H9 (cell line): ENCODE measurements at regions not wholly inside any gene's neighbourhood (a gene's known extent, or its start where the extent isn't known, plus 50 kb on each side); places are given as distances from the start of the nearest gene placed in this dataset.

ENCODE experiments used
- DNase-seq: peaks from one replicate; pipeline ENCODE4 v3.0.0-alpha.2; 2017
- H2AFZ ChIP-seq: one replicate; pipeline ENCODE4 v1.6.1; 2013; ENCODE audit warnings: mild to moderate bottlenecking, low read length, control low read depth, moderate library complexity
- H2AK5ac ChIP-seq: 2 replicates; pipeline ENCODE4 v1.6.1; 2013; ENCODE audit warnings: low read length, control low read depth, mixed read lengths; ENCODE audit not compliant: insufficient read length
- H2BK120ac ChIP-seq: one replicate; pipeline ENCODE4 v1.6.1; 2013; ENCODE audit warnings: low read depth, mild to moderate bottlenecking, low read length, control low read depth, inconsistent platforms; ENCODE audit not compliant: poor library complexity, severe bottlenecking
- H2BK12ac ChIP-seq: 2 replicates; pipeline ENCODE4 v1.6.1; 2013; ENCODE audit warnings: low read length, control low read depth, mixed read lengths, low read depth; ENCODE audit not compliant: insufficient read length
- H2BK15ac ChIP-seq: 2 replicates; pipeline ENCODE4 v1.6.1; 2013; ENCODE audit warnings: low read depth, low read length, control low read depth
- H2BK20ac ChIP-seq: one replicate; pipeline ENCODE4 v1.6.1; 2013; ENCODE audit warnings: low read depth, mild to moderate bottlenecking, low read length, control low read depth, inconsistent platforms; ENCODE audit not compliant: poor library complexity, severe bottlenecking
- H2BK5ac ChIP-seq: 2 replicates; pipeline ENCODE4 v1.6.1; 2013; ENCODE audit warnings: low read length, control low read depth, mixed read lengths; ENCODE audit not compliant: insufficient read length
- H3K14ac ChIP-seq: 2 replicates; pipeline ENCODE4 v1.6.1; 2013; ENCODE audit warnings: low read length, control low read depth; ENCODE audit not compliant: insufficient read depth
- H3K18ac ChIP-seq: 2 replicates; pipeline ENCODE4 v1.6.1; 2013; ENCODE audit warnings: low read depth, mild to moderate bottlenecking, mixed read lengths, low read length, control low read depth; ENCODE audit not compliant: insufficient read length
- H3K23ac ChIP-seq: 2 replicates; pipeline ENCODE4 v1.6.1; 2013; ENCODE audit warnings: low read length, control low read depth, mixed read lengths, low read depth; ENCODE audit not compliant: insufficient read length
- H3K23me2 ChIP-seq: 2 replicates; pipeline ENCODE4 v1.6.1; 2013; ENCODE audit warnings: low read depth, mild to moderate bottlenecking, mixed read lengths, low read length, control low read depth; ENCODE audit not compliant: insufficient read length, poor library complexity, severe bottlenecking
- H3K27ac ChIP-seq: 2 replicates; pipeline ENCODE4 v1.5.1; 2013; ENCODE audit warnings: low read length, control low read depth, mixed read lengths, low read depth; ENCODE audit not compliant: insufficient read length
- H3K27me3 ChIP-seq: 2 replicates; pipeline ENCODE4 v1.6.1; 2013; ENCODE audit warnings: low read length, control low read depth, inconsistent platforms; ENCODE audit not compliant: insufficient read depth
- H3K4ac ChIP-seq: 2 replicates; pipeline ENCODE4 v1.6.1; 2013; ENCODE audit warnings: low read depth, mild to moderate bottlenecking, control low read depth, inconsistent platforms, low read length, moderate library complexity
- H3K4me1 ChIP-seq: 2 replicates; pipeline ENCODE4 v1.6.1; 2013; ENCODE audit warnings: low read length, control low read depth, inconsistent platforms; ENCODE audit not compliant: insufficient read depth
- H3K4me2 ChIP-seq: 2 replicates; pipeline ENCODE4 v1.6.1; 2013; ENCODE audit warnings: low read length, control low read depth, mixed read lengths; ENCODE audit not compliant: insufficient read length, insufficient read depth
- H3K56ac ChIP-seq: 2 replicates; pipeline ENCODE4 v1.6.1; 2013; ENCODE audit warnings: low read depth, mild to moderate bottlenecking, mixed read lengths, low read length, control low read depth; ENCODE audit not compliant: insufficient read length
- H3K79me1 ChIP-seq: 2 replicates; pipeline ENCODE4 v1.6.1; 2013; ENCODE audit warnings: low read depth, mild to moderate bottlenecking, moderate library complexity, low read length, control low read depth, inconsistent platforms; ENCODE audit not compliant: insufficient read depth, poor library complexity, severe bottlenecking
- H3K79me2 ChIP-seq: 2 replicates; pipeline ENCODE4 v1.6.1; 2013; ENCODE audit warnings: low read length, control low read depth, inconsistent platforms; ENCODE audit not compliant: insufficient read depth
- H3K9ac ChIP-seq: 2 replicates; pipeline ENCODE4 v1.6.1; 2013; ENCODE audit warnings: low read length, control low read depth, mixed read lengths; ENCODE audit not compliant: insufficient read length; ENCODE audit errors: extremely low read depth
- H3K9me3 ChIP-seq: one replicate; pipeline ENCODE4 v1.6.1; 2013; ENCODE audit warnings: low read depth, low read length, inconsistent platforms; ENCODE audit not compliant: control insufficient read depth
- H3T11ph ChIP-seq: one replicate; pipeline ENCODE4 v1.6.1; 2013; ENCODE audit warnings: mild to moderate bottlenecking, low read length, control low read depth, inconsistent platforms
- H4K20me1 ChIP-seq: one replicate; pipeline ENCODE4 v1.6.1; 2013; ENCODE audit not compliant: control insufficient read depth, insufficient read length, insufficient read depth
- H4K5ac ChIP-seq: 2 replicates; pipeline ENCODE4 v1.6.1; 2013; ENCODE audit warnings: low read depth, mild to moderate bottlenecking, mixed read lengths, low read length, control low read depth; ENCODE audit not compliant: insufficient read length
- H4K8ac ChIP-seq: replicated peaks from 2 replicates; pipeline ENCODE4 v1.6.1; 2013; ENCODE audit warnings: low read length, control low read depth, mixed read lengths, low read depth; ENCODE audit not compliant: insufficient read length
- H4K91ac ChIP-seq: 2 replicates; pipeline ENCODE4 v1.6.1; 2013; ENCODE audit warnings: low read depth, mild to moderate bottlenecking, moderate library complexity, mixed read lengths, low read length, control low read depth; ENCODE audit not compliant: insufficient read length
- H3K27ac Mint-ChIP-seq, 3 experiments: 2 replicates in 2 of 3; 3 replicates in 1 of 3; pipeline ENCODE4 v1.8.0; 2020 to 2021; ENCODE audit warnings: mixed read lengths in 3 of 3, mild to moderate bottlenecking in 1 of 3, moderate library complexity in 1 of 3
- H3K27me3 Mint-ChIP-seq: 2 replicates; pipeline ENCODE4 v1.8.0; 2021; ENCODE audit warnings: low read depth, mild to moderate bottlenecking, moderate library complexity, mixed read lengths
- H3K36me3 Mint-ChIP-seq, 3 experiments: 2 replicates in 2 of 3; 3 replicates in 1 of 3; pipeline ENCODE4 v1.8.0; 2020 to 2021; ENCODE audit warnings: low read depth in 3 of 3, mixed read lengths in 3 of 3; ENCODE audit not compliant: insufficient read depth in 1 of 3
- H3K4me1 Mint-ChIP-seq, 2 experiments: 2 replicates each; pipeline ENCODE4 v1.8.0; 2020; ENCODE audit warnings: mixed read lengths in 2 of 2
- H3K4me3 Mint-ChIP-seq, 2 experiments: 2 replicates in 1 of 2; 3 replicates in 1 of 2; pipeline ENCODE4 v1.8.0; 2020 to 2021; ENCODE audit warnings: mild to moderate bottlenecking in 2 of 2, mixed read lengths in 2 of 2, moderate library complexity in 1 of 2
- H3K9me3 Mint-ChIP-seq, 2 experiments: 2 replicates in 1 of 2; 3 replicates in 1 of 2; pipeline ENCODE4 v1.8.0; 2020; ENCODE audit warnings: mild to moderate bottlenecking in 2 of 2, mixed read lengths in 2 of 2, moderate library complexity in 1 of 2
- WGBS: extraction: QIAGEN DNeasy Blood & Tissue Kit; methylation state at CpG from one replicate; pipeline ENCODE4 v1.1.7; 2013; ENCODE audit warnings: missing lambda C conversion rate, low lambda C conversion rate, mixed read lengths; ENCODE audit not compliant: insufficient read length; ENCODE audit errors: extremely low coverage; 5-methylcytosine and 5-hydroxymethylcytosine counted together
- TF ChIP-seq, protein P1 (sequence below): fragments of 200-600 bp; sonication (generic); conservative IDR thresholded peaks from 3 replicates; pipeline ENCODE4 v1.8.0; 2021; ENCODE audit warnings: antibody characterized with exemption, mild to moderate bottlenecking

DNA sequence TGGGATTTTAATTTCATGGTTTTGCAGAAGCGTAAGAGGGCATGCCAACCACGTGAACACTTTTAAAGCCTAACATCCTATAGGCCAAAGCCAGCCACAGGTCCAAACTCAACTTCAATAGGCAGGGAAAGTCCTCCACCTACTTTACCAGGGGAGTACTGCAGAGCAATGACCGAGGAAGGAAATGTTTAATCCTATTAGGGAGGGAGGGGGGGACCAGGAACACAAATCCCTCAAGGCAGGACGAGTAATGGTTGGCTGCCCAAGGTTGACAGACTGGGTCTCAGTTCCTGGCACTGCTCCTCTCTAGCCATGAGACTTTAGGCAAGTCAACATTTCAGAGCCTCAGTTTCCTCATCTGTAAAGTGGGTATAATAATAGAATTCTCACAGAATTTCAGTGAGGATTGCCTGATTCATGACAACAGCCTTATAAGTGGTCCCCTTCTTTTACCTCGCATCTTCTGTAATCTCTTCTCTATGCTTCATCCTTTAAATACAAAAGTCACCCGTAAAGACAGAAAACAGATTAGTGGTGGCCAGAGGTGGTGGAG is 315.8 kb downstream of the HAPSTR1 start:
- H3K14ac ChIP-seq = no peak overlapping the region
- H4K20me1 ChIP-seq = peaks cover 2% of the 10 kb centered on the region
- no peak overlapping the region for H2BK12ac ChIP-seq
- H2BK120ac ChIP-seq = no peak overlapping the region
- no peaks in the 10 kb centered on the region for H3K27me3 Mint-ChIP-seq
- no peak overlapping the region for H2BK20ac ChIP-seq
- no peak overlapping the region for H2BK15ac ChIP-seq
- H4K8ac ChIP-seq = no peak overlapping the region
- H3K79me1 ChIP-seq = no peaks in the 10 kb centered on the region
- H3K9me3 ChIP-seq = no peaks in the 10 kb centered on the region
- H3K4me3 Mint-ChIP-seq = no peak overlapping the region
- no peak overlapping the region for H3K9ac ChIP-seq
- H3K56ac ChIP-seq = no peak overlapping the region
- H3K4ac ChIP-seq = no peak overlapping the region
- H3K4me1 ChIP-seq = no peaks in the 10 kb centered on the region
- H3K36me3 Mint-ChIP-seq = no peaks in the 10 kb centered on the region; a peak in 1 of 7 replicates
- H4K91ac ChIP-seq = no peak overlapping the region
- no peaks in the 10 kb centered on the region for H3K23me2 ChIP-seq
- H3K9me3 Mint-ChIP-seq = no peaks in the 10 kb centered on the region
- H2AK5ac ChIP-seq = no peak overlapping the region
- H3K23ac ChIP-seq = no peak overlapping the region
- no peak overlapping the region for H3T11ph ChIP-seq
- peaks cover 3% of the 10 kb centered on the region; the same call in 1 of the 2 replicates for H3K27me3 ChIP-seq
- 0 out of 2 replicates have a peak, but pooled peaks cover 2% of the 10 kb centered on the region for H3K79me2 ChIP-seq
- H2BK5ac ChIP-seq = no peak overlapping the region
- TF ChIP-seq, protein P1, sequence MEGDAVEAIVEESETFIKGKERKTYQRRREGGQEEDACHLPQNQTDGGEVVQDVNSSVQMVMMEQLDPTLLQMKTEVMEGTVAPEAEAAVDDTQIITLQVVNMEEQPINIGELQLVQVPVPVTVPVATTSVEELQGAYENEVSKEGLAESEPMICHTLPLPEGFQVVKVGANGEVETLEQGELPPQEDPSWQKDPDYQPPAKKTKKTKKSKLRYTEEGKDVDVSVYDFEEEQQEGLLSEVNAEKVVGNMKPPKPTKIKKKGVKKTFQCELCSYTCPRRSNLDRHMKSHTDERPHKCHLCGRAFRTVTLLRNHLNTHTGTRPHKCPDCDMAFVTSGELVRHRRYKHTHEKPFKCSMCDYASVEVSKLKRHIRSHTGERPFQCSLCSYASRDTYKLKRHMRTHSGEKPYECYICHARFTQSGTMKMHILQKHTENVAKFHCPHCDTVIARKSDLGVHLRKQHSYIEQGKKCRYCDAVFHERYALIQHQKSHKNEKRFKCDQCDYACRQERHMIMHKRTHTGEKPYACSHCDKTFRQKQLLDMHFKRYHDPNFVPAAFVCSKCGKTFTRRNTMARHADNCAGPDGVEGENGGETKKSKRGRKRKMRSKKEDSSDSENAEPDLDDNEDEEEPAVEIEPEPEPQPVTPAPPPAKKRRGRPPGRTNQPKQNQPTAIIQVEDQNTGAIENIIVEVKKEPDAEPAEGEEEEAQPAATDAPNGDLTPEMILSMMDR = peak; percentile 11; the same call in 1 of the 3 replicates
- WGBS = no CpG with 5 or more reads among the region's 6 CpGs
- H3K18ac ChIP-seq = no peak overlapping the region
- H4K5ac ChIP-seq = no peak overlapping the region
- H3K4me2 ChIP-seq = no peak overlapping the region
- no peak overlapping the region for H3K27ac ChIP-seq
- DNase-seq = no peak
- peaks cover 11 to 12% of the 10 kb centered on the region in 2 experiments; a peak in 3 of 4 replicates for H3K4me1 Mint-ChIP-seq
- no peak overlapping the region for H2AFZ ChIP-seq
- H3K27ac Mint-ChIP-seq = no peak overlapping the region
